Kidney glomerular epithelial cell (primary cell): ENCODE measurements at regions not wholly inside any gene's neighbourhood (a gene's known extent, or its start where the extent isn't known, plus 50 kb on each side); places are given as distances from the start of the nearest gene placed in this dataset.
"Not testable (repeated sequence)": the region's sequence is repeated elsewhere in the genome, so short reads cannot be mapped to it uniquely, and the experiment has no call there.

Experiments
- DNase-seq: peaks from one replicate; lab custom pipeline; 2025; lab: John Stamatoyannopoulos, UW

DNA sequence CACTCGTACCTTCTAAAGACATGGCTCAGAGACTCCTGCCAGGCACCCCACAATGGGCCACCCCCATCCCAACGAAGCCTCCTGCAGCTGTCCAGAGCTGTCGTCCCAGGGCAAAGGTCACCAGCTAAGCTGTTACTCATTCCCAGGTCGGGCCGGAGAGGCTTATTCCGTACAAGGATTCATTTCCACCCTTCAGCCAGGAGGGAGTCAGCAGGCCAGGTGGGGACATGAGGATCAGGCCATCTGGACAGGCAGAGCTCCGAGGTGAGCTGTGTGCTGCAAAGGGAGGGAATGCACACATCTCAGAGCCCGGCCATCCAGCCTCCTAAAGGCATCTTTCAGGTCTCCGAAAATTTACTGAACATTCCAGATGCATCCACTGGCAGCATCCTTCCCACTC is 63.9 kb upstream of the NANOS1 start:
- no peak for DNase-seq

- no peak for DNase-seq
Measured at GRCh38 chr10:118966076-118966849, 63.3 kb upstream of the NANOS1 start.

DNA sequence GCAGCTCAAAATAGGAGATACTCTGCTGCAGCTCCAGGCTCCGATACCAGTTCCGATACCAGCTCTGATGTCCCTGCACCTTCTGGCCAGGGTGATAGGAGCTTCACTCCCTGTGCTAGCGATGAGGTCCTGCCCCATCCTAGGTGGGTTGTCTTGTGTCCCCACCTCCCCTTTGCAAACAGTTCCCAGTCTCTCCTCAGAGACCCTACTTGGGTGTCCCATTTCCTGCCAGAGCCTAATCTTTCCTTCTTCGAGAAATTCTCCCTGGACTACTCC is 62.7 kb upstream of the NANOS1 start:
- DNase-seq, result no peak

- DNase-seq, result no peak
Measured at GRCh38 chr10:118967160-118967559, 62.4 kb upstream of the NANOS1 start.

DNA sequence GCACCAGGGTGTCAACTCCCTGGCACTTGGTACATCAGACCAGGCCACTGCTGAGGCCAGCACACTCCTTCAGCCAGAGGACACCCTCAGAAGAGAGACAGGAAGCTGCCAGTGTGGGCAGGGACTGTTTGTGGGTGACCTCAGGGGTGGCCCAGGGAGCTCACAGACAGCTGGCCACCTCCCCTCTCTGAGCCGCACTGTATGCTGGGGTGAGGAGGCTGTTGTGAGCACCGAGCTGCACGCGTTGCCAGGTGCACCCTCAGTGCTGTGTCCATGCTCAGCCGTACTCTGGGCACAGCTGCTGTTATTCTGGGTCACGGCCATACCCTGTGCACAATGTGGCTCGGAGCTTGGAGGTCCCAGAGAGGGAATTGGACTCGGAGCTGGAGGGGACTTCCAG is 61.5 kb upstream of the NANOS1 start:
- no peak for DNase-seq

DNA sequence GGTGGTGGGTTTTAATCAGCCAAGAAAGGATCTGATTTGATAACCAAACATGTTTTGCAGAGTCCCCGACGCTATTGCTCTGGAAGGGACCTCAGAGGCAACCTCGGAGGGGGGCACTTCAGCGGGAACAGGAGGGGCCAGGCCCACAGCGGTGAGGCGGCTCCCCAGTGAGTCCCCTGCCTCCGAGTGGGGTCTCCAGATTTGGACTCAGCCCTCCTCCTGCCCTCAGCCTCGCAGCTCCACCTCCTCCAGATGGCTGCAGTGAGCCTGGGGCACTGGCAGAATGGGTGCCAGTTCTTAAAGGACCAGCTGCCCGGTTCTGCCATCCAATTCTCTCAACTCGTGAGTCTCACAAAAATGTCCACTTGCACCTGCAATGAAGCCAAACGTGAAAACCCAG is 61.0 kb upstream of the NANOS1 start:
- DNase-seq, result no peak

DNA sequence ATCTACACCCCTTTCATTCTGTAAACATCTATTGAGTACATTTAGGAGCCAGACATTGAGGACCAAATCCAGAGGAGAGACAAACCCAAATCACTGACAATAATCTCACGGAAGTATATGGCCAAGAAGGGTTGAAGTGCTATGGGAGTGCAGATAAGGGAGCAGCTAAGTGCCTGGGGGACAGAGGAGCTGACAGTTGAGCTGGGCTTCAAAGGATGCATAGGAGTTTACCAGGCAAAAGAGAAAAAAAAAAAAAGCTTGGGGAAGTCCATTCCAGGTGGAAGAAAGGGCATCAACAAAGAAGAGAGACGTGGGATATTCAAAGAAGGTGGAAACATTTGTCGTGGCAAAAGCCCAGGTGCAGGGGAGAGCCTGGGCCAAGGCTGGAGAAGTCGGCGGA is 60.5 kb upstream of the NANOS1 start:
- no peak for DNase-seq

DNA sequence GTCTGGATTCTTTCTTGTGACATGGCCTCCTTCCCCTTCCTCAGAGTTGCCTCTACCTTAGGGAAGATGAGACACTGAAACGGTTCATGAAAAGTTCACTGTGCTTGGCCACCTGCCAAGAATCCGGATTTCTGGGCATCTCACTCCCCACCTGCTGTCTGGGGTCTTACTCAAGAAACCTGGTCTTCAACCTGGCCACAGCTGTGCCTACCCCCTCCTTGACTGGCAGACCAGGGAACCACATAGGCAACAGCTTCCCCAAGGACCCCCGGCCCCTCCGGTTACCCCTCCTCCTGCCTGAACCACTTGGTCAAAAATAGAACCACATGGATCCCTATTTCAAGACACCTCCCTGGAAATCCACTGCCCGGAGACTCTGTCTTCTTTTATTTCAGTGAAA is 58.7 kb upstream of the NANOS1 start:
- no peak for DNase-seq

GRCh38 chr10:118971187-118971586 is 58.3 kb upstream of the NANOS1 start:
- no peak for DNase-seq

DNA sequence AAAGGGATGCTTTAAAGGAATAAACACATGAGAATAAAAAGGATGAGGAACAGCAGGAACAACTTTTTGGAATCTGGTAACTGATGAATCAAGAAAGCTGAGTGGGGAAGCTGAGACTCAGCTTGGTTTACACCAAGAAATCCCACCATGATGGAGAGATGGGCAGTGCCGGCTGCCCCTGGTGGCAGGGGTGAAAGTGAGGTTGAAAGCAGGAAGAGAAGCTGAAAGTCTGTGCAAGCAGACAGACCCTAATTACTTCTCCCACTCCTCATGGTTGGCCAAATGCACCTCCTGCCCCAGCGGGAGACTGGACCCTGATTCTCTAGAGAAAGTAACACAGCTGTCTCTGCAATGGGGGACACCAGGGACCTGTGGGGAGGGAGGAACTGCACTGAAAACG is 57.6 kb upstream of the NANOS1 start:
- no peak for DNase-seq

DNA sequence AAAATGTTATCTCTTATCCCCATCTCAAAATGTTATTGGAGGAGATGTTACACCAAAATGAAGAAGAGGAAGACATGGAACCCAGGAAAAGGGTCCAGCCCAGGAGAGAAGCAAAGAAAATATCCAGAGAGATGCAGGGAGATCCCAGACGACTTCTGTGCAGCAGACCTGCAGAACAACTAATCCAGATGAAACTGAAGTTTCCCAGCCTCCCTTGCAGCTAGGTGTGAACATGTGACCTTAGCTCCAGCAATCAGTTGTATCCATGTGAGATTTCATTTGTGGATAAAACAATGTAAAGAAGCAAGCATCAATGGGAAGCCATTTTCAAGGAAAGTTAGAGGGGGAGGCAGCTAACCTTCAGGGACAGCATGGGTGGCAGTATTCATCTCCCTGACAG is 55.8 kb upstream of the NANOS1 start:
- DNase-seq, result no peak

GRCh38 chr10:118974951-118975350 is 54.6 kb upstream of the NANOS1 start:
- DNase-seq, result no peak

DNA sequence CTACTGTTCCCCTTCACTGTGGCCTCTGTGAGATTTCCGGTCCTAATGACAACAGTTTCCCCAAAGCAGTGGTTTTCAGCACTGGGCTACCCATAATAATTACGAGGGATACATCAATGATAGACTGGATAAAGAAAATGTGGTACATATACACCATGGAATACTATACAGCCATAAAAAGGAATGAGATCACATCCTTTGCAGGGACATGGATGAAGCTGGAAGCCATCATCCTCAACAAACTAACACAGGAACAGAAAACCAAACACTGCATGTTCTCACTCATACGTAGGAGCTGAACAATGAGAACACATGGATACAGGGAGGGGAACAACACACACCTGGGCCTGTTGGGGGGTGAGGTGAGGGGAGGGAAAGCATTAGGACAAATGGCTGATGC is 53.3 kb upstream of the NANOS1 start:
- DNase-seq, result not testable (repeated sequence)

GRCh38 chr10:118977022-118977599 is 52.4 kb upstream of the NANOS1 start:
- DNase-seq, result no peak

- DNase-seq, result no peak
Measured at GRCh38 chr10:118977835-118978234, 51.7 kb upstream of the NANOS1 start.

DNA sequence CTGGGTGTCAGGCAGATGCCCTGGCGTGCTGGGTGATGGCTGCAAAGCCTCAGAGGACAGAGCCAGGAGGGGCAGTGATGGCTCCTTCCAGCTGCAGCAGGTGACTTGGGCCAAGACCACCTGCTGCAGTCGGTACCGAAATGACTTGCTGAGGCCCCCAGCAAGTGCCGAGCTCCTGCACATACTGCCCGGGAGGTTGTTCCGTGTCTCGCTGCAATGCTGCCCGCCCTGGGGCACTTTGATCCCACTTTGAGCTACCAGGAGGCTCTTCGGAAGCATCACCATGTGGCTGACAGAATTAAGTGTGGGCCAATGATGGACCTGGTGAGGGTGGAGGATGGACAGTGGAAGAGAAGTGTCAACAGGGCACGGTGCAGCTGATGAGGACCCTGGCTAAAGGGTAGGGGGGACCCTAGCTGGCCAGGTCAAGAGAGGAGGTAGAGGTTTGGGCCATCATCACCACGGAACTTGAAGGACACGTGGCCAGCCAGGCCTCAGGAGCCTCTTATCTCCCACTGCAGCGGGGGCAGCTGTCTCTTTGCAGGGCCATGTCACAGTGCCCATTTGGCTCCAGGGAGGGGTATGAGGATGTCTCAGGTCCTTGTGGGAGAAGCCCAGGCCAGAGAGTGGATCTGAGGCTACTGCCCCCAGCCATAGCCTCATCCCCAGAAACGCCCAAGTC is 51.1 kb upstream of the NANOS1 start:
- no peak for DNase-seq

DNA sequence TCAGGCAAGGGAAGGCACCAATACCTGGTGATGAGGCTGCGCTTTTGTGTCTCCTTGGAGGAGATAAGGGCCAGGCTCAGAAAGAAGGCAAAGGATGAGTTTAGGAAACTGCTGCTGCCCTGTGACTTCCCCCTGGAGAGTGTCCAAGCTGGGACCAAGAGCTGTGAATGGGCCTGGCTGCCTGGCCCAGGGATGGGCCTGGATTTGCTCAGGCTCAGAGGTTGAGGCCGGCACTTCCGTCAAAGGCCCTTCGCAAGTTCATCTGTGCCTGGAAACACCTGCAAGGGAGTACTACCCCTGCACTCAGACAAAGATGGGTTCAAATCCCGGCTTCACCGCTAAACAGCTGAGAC is 50.5 kb upstream of the NANOS1 start:
- DNase-seq, result no peak

DNA sequence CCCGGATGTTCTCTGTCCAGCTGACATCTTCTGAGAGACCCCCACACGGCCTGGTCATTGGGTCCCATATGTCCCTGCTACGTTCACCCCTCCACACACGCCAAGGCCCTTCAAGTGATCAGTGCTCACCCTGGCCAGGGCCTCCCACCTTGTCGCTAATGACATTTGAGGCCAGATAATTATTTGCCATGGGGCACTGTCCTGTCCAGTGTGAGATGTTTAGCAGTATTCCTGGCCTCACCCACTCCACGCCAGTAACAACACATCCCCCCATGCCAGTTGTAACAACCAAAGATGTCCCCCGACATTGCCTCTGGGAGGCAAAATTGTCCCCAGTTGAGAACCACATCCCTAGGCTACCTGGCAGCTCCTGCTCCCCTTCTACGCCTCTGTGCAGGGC is 49.9 kb upstream of the NANOS1 start:
- no peak for DNase-seq
